ENCODE measurements at regions not wholly inside any gene's neighbourhood (a gene's known extent, or its start where the extent isn't known, plus 50 kb on each side); places are given as distances from the start of the nearest gene placed in this dataset.
"Not testable (repeated sequence)": the region's sequence is repeated elsewhere in the genome, so short reads cannot be mapped to it uniquely, and the experiment has no call there.

- DNase-seq (ENCODE audit: low spot score), result no peak
These were observed 602.9 kb upstream of the ST8SIA4 start for GRCh38 chr5:101505891-101506570.

- no peak for DNase-seq (ENCODE audit: low spot score)
These were observed 579.8 kb upstream of the ST8SIA4 start for GRCh38 chr5:101482931-101483330.

- no peak for DNase-seq (ENCODE audit: low spot score)
These were observed 570.4 kb upstream of the ST8SIA4 start for GRCh38 chr5:101473483-101473882.

GRCh38 chr5:101461455-101461854, 558.4 kb upstream of the ST8SIA4 start:
- DNase-seq (ENCODE audit: low spot score), result no peak

- no peak for DNase-seq (ENCODE audit: low spot score)
These were observed 555.5 kb upstream of the ST8SIA4 start for GRCh38 chr5:101458587-101458986.

- DNase-seq (ENCODE audit: low spot score), result no peak
These were observed 552.8 kb upstream of the ST8SIA4 start for GRCh38 chr5:101455851-101456250.

GRCh38 chr5:101455048-101455447, 552.0 kb upstream of the ST8SIA4 start:
- DNase-seq (ENCODE audit: low spot score), result no peak

GRCh38 chr5:101442281-101442680, 539.2 kb upstream of the ST8SIA4 start:
- not testable (repeated sequence) for DNase-seq (ENCODE audit: low spot score)

- DNase-seq (ENCODE audit: low spot score), result no peak
These were observed 537.1 kb upstream of the ST8SIA4 start for GRCh38 chr5:101440173-101440572.

GRCh38 chr5:101437351-101437750, 534.3 kb upstream of the ST8SIA4 start:
- DNase-seq (ENCODE audit: low spot score), result no peak

GRCh38 chr5:101435768-101436167, 532.7 kb upstream of the ST8SIA4 start:
- DNase-seq (ENCODE audit: low spot score), result no peak

- DNase-seq (ENCODE audit: low spot score), result no peak
These were observed 528.1 kb upstream of the ST8SIA4 start for GRCh38 chr5:101431201-101431600.

- no peak for DNase-seq (ENCODE audit: low spot score)
These were observed 527.5 kb upstream of the ST8SIA4 start for GRCh38 chr5:101430551-101430950.

- no peak for DNase-seq (ENCODE audit: low spot score)
These were observed 526.2 kb upstream of the ST8SIA4 start for GRCh38 chr5:101429241-101429640.

- no peak for DNase-seq (ENCODE audit: low spot score)
These were observed 522.3 kb upstream of the ST8SIA4 start for GRCh38 chr5:101425339-101425859.

GRCh38 chr5:101424530-101425175, 521.6 kb upstream of the ST8SIA4 start:
- DNase-seq (ENCODE audit: low spot score), result no peak

GRCh38 chr5:101418713-101419118, 515.6 kb upstream of the ST8SIA4 start:
- no peak for DNase-seq (ENCODE audit: low spot score)

- no peak for DNase-seq (ENCODE audit: low spot score)
These were observed 501.4 kb upstream of the ST8SIA4 start for GRCh38 chr5:101404531-101404930.

- no peak for DNase-seq (ENCODE audit: low spot score)
These were observed 490.8 kb upstream of the ST8SIA4 start for GRCh38 chr5:101393795-101394450.

- DNase-seq (ENCODE audit: low spot score), result no peak
These were observed 487.2 kb upstream of the ST8SIA4 start for GRCh38 chr5:101390151-101390908.

GRCh38 chr5:101385276-101385675, 482.2 kb upstream of the ST8SIA4 start:
- DNase-seq (ENCODE audit: low spot score), result no peak

- DNase-seq (ENCODE audit: low spot score), result no peak
These were observed 467.1 kb upstream of the ST8SIA4 start for GRCh38 chr5:101370181-101370580.

Data from hematopoietic multipotent progenitor cell treated with erythropoietin and hydrocortisone succinate and interleukin-3 and kit ligand, for 15 days (in vitro differentiated cells).